Fibroblast of lung (primary cell): ENCODE measurements at regions not wholly inside any gene's neighbourhood (a gene's known extent, or its start where the extent isn't known, plus 50 kb on each side); places are given as distances from the start of the nearest gene placed in this dataset.

Source experiments
- DNase-seq, 2 donors: peaks; one replicate each; pipeline versions ENCODE4 v3.0.0 to v3.0.0-alpha.2; 2010; ENCODE audit warnings: low read depth in 2 of 2
- H2AFZ ChIP-seq: 2 replicates; pipeline ENCODE4 v1.5.1; 2012; ENCODE audit warnings: low read length, control low read depth, inconsistent platforms
- H3K27ac ChIP-seq: 2 replicates; pipeline ENCODE4 v1.5.1; 2011; ENCODE audit warnings: low read length, control low read depth; ENCODE audit not compliant: insufficient read depth
- H3K27me3 ChIP-seq: 2 replicates; pipeline ENCODE4 v1.5.1; 2011; ENCODE audit warnings: mild to moderate bottlenecking, low read length; ENCODE audit not compliant: control insufficient read depth, insufficient read depth
- H3K36me3 ChIP-seq: 2 replicates; pipeline ENCODE4 v1.5.1; 2011; ENCODE audit warnings: low read length; ENCODE audit not compliant: control insufficient read depth, insufficient read depth
- H3K4me1 ChIP-seq: 2 replicates; pipeline ENCODE4 v1.5.1; 2011; ENCODE audit warnings: low read length; ENCODE audit not compliant: control insufficient read depth, insufficient read depth; ENCODE audit errors: extremely low read depth
- H3K4me2 ChIP-seq: 2 replicates; pipeline ENCODE4 v1.5.1; 2011; ENCODE audit warnings: low read length, control low read depth; ENCODE audit not compliant: insufficient read depth; ENCODE audit errors: extremely low read depth
- H3K4me3 ChIP-seq, 4 experiments: fragments of 200-600 bp in 1 of 4; sonication (generic) in 1 of 4; replicated peaks in 1 of 4; 2 replicates each; pipeline ENCODE4 v1.5.1; 2011 to 2016; ENCODE audit warnings: low read length in 4 of 4, low read depth in 3 of 4, mild to moderate bottlenecking in 3 of 4, control low read depth in 2 of 4, inconsistent platforms in 1 of 4, mixed read lengths in 1 of 4; ENCODE audit not compliant: insufficient read depth in 1 of 4; ENCODE audit errors: control extremely low read depth in 1 of 4
- H3K79me2 ChIP-seq: 2 replicates; pipeline ENCODE4 v1.5.1; 2012; ENCODE audit warnings: mild to moderate bottlenecking, low read length, inconsistent platforms; ENCODE audit not compliant: control insufficient read depth, insufficient read depth
- H3K9ac ChIP-seq: 2 replicates; pipeline ENCODE4 v1.5.1; 2011; ENCODE audit warnings: mild to moderate bottlenecking, low read length, control low read depth; ENCODE audit not compliant: insufficient read depth
- H3K9me3 ChIP-seq: 2 replicates; pipeline ENCODE4 v1.5.1; 2012; ENCODE audit warnings: low read depth, low read length; ENCODE audit not compliant: control insufficient read depth, insufficient read depth
- H4K20me1 ChIP-seq: 2 replicates; pipeline ENCODE4 v1.5.1; 2011; ENCODE audit warnings: low read length; ENCODE audit not compliant: control insufficient read depth, insufficient read depth; ENCODE audit errors: extremely low read depth
- CTCF ChIP-seq, 2 donors: IDR thresholded peaks in 1 of 2; conservative IDR thresholded peaks in 1 of 2; 1 replicate in 1 of 2; 2 replicates in 1 of 2; pipeline ENCODE4 v1.5.1; 2011 to 2012; ENCODE audit warnings: low read length in 2 of 2, control low read depth in 1 of 2, inconsistent platforms in 1 of 2, low read depth in 1 of 2, mild to moderate bottlenecking in 1 of 2
- EZH2 ChIP-seq: IDR thresholded peaks from 2 replicates; pipeline ENCODE4 v1.5.1; 2012; ENCODE audit warnings: low read length, control low read depth, mild to moderate bottlenecking; ENCODE audit errors: missing control alignments

GRCh38 chr6:139482287-139482686 lies 107.8 kb upstream of the CITED2 start:
- Histone ChIP-seq H3K9ac (no peak overlapping the region), H3K4me3 (no peak overlapping the region), H4K20me1 (no peaks in the 10 kb centered on the region), H3K79me2 (no peaks in the 10 kb centered on the region), H3K4me1 (peaks cover 2% of the 10 kb centered on the region), H3K36me3 (no peaks in the 10 kb centered on the region), H3K9me3 (no peaks in the 10 kb centered on the region), H3K27me3 (no peaks in the 10 kb centered on the region), H2AFZ (no peak overlapping the region), H3K27ac (no peak overlapping the region), H3K4me2 (no peak overlapping the region)
- DNase-seq = peak; percentile 1 to 5
- TF ChIP-seq EZH2 (no peak), CTCF (conservative IDR thresholded peaks at IDR 0.05 in 1 of 2, IDR thresholded peaks at IDR 0.05 in 1 of 2; ENCODE audit: low read depth in 1 of 2, low read length in 2 of 2) (no peak)

GRCh38 chr6:139480356-139481165 lies 106.1 kb upstream of the CITED2 start:
- peak in 1 of 2 donors; percentile 26 for DNase-seq
- H3K4me2 ChIP-seq = no peak overlapping the region
- H3K27ac ChIP-seq = no peak overlapping the region
- no peaks in the 10 kb centered on the region for H3K36me3 ChIP-seq
- H3K4me3 ChIP-seq = no peak overlapping the region
- no peak overlapping the region for H3K9ac ChIP-seq
- no peak overlapping the region for H2AFZ ChIP-seq
- H4K20me1 ChIP-seq = no peaks in the 10 kb centered on the region
- peaks cover 2% of the 10 kb centered on the region for H3K4me1 ChIP-seq
- H3K9me3 ChIP-seq = no peaks in the 10 kb centered on the region
- H3K27me3 ChIP-seq = no peaks in the 10 kb centered on the region
- H3K79me2 ChIP-seq = no peaks in the 10 kb centered on the region
- TF ChIP-seq CTCF (conservative IDR thresholded peaks at IDR 0.05 in 1 of 2, IDR thresholded peaks at IDR 0.05 in 1 of 2; ENCODE audit: low read depth in 1 of 2, low read length in 2 of 2) (no peak), EZH2 (no peak)

- Histone ChIP-seq H4K20me1 (no peaks in the 10 kb centered on the region), H3K4me2 (no peak overlapping the region), H3K79me2 (no peaks in the 10 kb centered on the region), H3K27ac (no peak overlapping the region), H3K27me3 (no peaks in the 10 kb centered on the region), H3K4me3 (no peak overlapping the region), H3K9ac (no peak overlapping the region), H3K9me3 (no peaks in the 10 kb centered on the region), H3K4me1 (peaks cover 4% of the 10 kb centered on the region), H3K36me3 (no peaks in the 10 kb centered on the region), H2AFZ (no peak overlapping the region)
- TF ChIP-seq EZH2 (no peak), CTCF (conservative IDR thresholded peaks at IDR 0.05 in 1 of 2, IDR thresholded peaks at IDR 0.05 in 1 of 2; ENCODE audit: low read depth in 1 of 2, low read length in 2 of 2) (no peak)
- no peak for DNase-seq
These were observed 105.2 kb upstream of the CITED2 start for GRCh38 chr6:139479433-139480222.
